ENCODE measurements at regions not wholly inside any gene's neighbourhood (a gene's known extent, or its start where the extent isn't known, plus 50 kb on each side); places are given as distances from the start of the nearest gene placed in this dataset.

- TF ChIP-seq CTCF (IDR thresholded peaks at IDR 0.05) (no peak), POLR2A (IDR thresholded peaks at IDR 0.05) (no peak)
Observed at GRCh38 chr14:105879503-105879866, 353.1 kb downstream of the TMEM121 start.

All from heart left ventricle (tissue), 13 donors.